ENCODE measurements at regions not wholly inside any gene's neighbourhood (a gene's known extent, or its start where the extent isn't known, plus 50 kb on each side); places are given as distances from the start of the nearest gene placed in this dataset.

DNA sequence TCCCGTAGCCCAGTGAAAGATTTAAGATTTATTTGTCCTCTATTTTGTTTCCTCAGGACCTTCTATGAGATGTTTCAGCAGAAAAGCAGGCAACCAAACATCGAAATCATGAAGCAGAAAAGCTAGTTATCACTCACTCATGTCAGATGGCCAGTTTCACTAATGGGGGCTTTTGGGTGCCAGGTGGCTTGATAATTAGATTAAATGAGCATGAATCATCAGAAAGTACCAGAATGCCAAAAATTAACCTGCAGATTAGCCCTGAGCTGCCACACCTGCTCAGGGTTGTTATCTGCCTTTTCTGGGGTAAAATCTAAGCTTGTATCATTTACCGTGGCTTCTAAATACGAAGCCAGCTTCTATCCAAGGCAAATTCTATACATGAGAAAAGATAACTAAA is 1017.5 kb downstream of the XPNPEP1 start (continued):
- TF ChIP-seq, protein P1, sequence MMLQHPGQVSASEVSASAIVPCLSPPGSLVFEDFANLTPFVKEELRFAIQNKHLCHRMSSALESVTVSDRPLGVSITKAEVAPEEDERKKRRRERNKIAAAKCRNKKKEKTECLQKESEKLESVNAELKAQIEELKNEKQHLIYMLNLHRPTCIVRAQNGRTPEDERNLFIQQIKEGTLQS (IDR thresholded peaks at IDR 0.05) = no peak
- TF ChIP-seq RXRA (IDR thresholded peaks at IDR 0.05) (no peak), FOXA2 (IDR thresholded peaks at IDR 0.05) (no peak), TAF1 (conservative IDR thresholded peaks at IDR 0.05) (no peak)
- TF ChIP-seq, protein P2, sequence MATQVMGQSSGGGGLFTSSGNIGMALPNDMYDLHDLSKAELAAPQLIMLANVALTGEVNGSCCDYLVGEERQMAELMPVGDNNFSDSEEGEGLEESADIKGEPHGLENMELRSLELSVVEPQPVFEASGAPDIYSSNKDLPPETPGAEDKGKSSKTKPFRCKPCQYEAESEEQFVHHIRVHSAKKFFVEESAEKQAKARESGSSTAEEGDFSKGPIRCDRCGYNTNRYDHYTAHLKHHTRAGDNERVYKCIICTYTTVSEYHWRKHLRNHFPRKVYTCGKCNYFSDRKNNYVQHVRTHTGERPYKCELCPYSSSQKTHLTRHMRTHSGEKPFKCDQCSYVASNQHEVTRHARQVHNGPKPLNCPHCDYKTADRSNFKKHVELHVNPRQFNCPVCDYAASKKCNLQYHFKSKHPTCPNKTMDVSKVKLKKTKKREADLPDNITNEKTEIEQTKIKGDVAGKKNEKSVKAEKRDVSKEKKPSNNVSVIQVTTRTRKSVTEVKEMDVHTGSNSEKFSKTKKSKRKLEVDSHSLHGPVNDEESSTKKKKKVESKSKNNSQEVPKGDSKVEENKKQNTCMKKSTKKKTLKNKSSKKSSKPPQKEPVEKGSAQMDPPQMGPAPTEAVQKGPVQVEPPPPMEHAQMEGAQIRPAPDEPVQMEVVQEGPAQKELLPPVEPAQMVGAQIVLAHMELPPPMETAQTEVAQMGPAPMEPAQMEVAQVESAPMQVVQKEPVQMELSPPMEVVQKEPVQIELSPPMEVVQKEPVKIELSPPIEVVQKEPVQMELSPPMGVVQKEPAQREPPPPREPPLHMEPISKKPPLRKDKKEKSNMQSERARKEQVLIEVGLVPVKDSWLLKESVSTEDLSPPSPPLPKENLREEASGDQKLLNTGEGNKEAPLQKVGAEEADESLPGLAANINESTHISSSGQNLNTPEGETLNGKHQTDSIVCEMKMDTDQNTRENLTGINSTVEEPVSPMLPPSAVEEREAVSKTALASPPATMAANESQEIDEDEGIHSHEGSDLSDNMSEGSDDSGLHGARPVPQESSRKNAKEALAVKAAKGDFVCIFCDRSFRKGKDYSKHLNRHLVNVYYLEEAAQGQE (IDR thresholded peaks at IDR 0.05) = no peak
- TF ChIP-seq, protein P3, sequence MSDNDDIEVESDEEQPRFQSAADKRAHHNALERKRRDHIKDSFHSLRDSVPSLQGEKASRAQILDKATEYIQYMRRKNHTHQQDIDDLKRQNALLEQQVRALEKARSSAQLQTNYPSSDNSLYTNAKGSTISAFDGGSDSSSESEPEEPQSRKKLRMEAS (IDR thresholded peaks at IDR 0.05) = no peak

DNA sequence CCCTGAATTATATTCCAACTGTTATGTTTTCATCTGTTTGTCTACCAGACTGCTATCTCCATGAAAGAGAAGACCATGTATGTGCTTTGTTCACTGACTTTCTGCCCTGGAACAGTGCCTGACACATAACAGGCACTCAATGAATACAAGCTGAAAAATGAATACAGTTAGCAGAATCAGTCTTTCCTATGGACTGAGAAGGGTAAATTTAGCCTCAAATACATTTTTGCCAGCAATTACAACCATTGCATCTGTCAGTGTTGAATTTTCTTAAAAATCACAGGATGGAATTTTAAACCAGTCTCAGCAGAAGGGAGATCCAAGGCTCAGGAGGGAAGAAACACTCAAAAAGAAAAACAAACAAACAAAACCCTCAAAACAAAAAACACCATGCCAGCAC is 1018.1 kb downstream of the XPNPEP1 start:
- H3K27me3 ChIP-seq (ENCODE audit: control insufficient read depth in 4 of 4, insufficient read depth in 4 of 4, low read length in 3 of 4) = no peaks in the 10 kb centered on the region
- DNase-seq (ENCODE audit: low spot score) = no peak
- no peak overlapping the region for H3K27ac ChIP-seq (ENCODE audit: low read depth in 1 of 2, low read length in 2 of 2)
- H3K4me3 ChIP-seq (ENCODE audit: low read depth in 1 of 3, low read length in 3 of 3) = no peak overlapping the region
- no peaks in the 10 kb centered on the region for H3K36me3 ChIP-seq (ENCODE audit: control insufficient read depth in 4 of 4, insufficient read depth in 3 of 4, low read depth in 1 of 4, low read length in 3 of 4)
- H3K9me3 ChIP-seq (ENCODE audit: control insufficient read depth in 4 of 4, low read length in 3 of 4) = no peaks in the 10 kb centered on the region
- TF ChIP-seq JUND (IDR thresholded peaks at IDR 0.05) (no peak), HNF4G (IDR thresholded peaks at IDR 0.05) (no peak), RXRA (IDR thresholded peaks at IDR 0.05) (no peak), FOXA2 (IDR thresholded peaks at IDR 0.05) (no peak), EGR1 (IDR thresholded peaks at IDR 0.05; ENCODE audit: low read depth in 2 of 2) (no peak), HNF4A (conservative IDR thresholded peaks at IDR 0.05) (no peak), SP1 (IDR thresholded peaks at IDR 0.05) (no peak), GABPA (IDR thresholded peaks at IDR 0.05 in 1 of 2, conservative IDR thresholded peaks at IDR 0.05 in 1 of 2) (no peak), RAD21 (IDR thresholded peaks at IDR 0.05) (no peak), TAF1 (conservative IDR thresholded peaks at IDR 0.05) (no peak), NR2F2 (IDR thresholded peaks at IDR 0.05) (no peak)
- TF ChIP-seq, protein P1 (IDR thresholded peaks at IDR 0.05) = no peak
- TF ChIP-seq, protein P2 (IDR thresholded peaks at IDR 0.05) = no peak
- TF ChIP-seq, protein P4, sequence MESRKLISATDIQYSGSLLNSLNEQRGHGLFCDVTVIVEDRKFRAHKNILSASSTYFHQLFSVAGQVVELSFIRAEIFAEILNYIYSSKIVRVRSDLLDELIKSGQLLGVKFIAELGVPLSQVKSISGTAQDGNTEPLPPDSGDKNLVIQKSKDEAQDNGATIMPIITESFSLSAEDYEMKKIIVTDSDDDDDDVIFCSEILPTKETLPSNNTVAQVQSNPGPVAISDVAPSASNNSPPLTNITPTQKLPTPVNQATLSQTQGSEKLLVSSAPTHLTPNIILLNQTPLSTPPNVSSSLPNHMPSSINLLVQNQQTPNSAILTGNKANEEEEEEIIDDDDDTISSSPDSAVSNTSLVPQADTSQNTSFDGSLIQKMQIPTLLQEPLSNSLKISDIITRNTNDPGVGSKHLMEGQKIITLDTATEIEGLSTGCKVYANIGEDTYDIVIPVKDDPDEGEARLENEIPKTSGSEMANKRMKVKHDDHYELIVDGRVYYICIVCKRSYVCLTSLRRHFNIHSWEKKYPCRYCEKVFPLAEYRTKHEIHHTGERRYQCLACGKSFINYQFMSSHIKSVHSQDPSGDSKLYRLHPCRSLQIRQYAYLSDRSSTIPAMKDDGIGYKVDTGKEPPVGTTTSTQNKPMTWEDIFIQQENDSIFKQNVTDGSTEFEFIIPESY (IDR thresholded peaks at IDR 0.05) = no peak
- TF ChIP-seq, protein P5, sequence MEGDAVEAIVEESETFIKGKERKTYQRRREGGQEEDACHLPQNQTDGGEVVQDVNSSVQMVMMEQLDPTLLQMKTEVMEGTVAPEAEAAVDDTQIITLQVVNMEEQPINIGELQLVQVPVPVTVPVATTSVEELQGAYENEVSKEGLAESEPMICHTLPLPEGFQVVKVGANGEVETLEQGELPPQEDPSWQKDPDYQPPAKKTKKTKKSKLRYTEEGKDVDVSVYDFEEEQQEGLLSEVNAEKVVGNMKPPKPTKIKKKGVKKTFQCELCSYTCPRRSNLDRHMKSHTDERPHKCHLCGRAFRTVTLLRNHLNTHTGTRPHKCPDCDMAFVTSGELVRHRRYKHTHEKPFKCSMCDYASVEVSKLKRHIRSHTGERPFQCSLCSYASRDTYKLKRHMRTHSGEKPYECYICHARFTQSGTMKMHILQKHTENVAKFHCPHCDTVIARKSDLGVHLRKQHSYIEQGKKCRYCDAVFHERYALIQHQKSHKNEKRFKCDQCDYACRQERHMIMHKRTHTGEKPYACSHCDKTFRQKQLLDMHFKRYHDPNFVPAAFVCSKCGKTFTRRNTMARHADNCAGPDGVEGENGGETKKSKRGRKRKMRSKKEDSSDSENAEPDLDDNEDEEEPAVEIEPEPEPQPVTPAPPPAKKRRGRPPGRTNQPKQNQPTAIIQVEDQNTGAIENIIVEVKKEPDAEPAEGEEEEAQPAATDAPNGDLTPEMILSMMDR (IDR thresholded peaks at IDR 0.05; ENCODE audit: low read depth, low read length, missing input control) = no peak
- TF ChIP-seq, protein P3 (IDR thresholded peaks at IDR 0.05) = no peak
- peaks cover 0 to 7% (median 4%) of the 10 kb centered on the region in 4 donors for H3K4me1 ChIP-seq (ENCODE audit: control insufficient read depth in 4 of 4, insufficient read depth in 4 of 4, low read length in 3 of 4)
- no peak overlapping the region for H3K9ac ChIP-seq (ENCODE audit: low read depth in 1 of 2, low read length in 2 of 2)

Data from liver (tissue), 7 donors.